Osteocyte (in vitro differentiated cells): ENCODE measurements at regions not wholly inside any gene's neighbourhood (a gene's known extent, or its start where the extent isn't known, plus 50 kb on each side); places are given as distances from the start of the nearest gene placed in this dataset.

ENCODE experiments used
- DNase-seq: peaks from one replicate; pipeline ENCODE4 v3.0.0; 2021; ENCODE audit warnings: mixed read lengths; ENCODE audit not compliant: unreplicated experiment; ENCODE audit errors: extremely low spot score
- H3K27ac Mint-ChIP-seq: one replicate; pipeline ENCODE4 v1.8.0; 2021; ENCODE audit warnings: mild to moderate bottlenecking, mixed read lengths; ENCODE audit not compliant: unreplicated experiment
- H3K27me3 Mint-ChIP-seq: one replicate; pipeline ENCODE4 v1.8.0; 2021; ENCODE audit warnings: mixed read lengths; ENCODE audit not compliant: unreplicated experiment
- H3K36me3 Mint-ChIP-seq: one replicate; pipeline ENCODE4 v1.8.0; 2021; ENCODE audit warnings: mixed read lengths; ENCODE audit not compliant: unreplicated experiment
- H3K4me1 Mint-ChIP-seq: one replicate; pipeline ENCODE4 v1.8.0; 2021; ENCODE audit warnings: mixed read lengths; ENCODE audit not compliant: unreplicated experiment
- H3K4me3 Mint-ChIP-seq: one replicate; pipeline ENCODE4 v1.8.0; 2021; ENCODE audit warnings: mild to moderate bottlenecking, moderate library complexity, mixed read lengths; ENCODE audit not compliant: unreplicated experiment
- H3K9me3 Mint-ChIP-seq: one replicate; pipeline ENCODE4 v1.8.0; 2021; ENCODE audit warnings: mixed read lengths; ENCODE audit not compliant: unreplicated experiment
- CTCF ChIP-seq: fragments of 200-600 bp; sonication (generic); IDR thresholded peaks from 2 replicates; pipeline ENCODE4 v1.5.0; 2021; ENCODE audit warnings: antibody characterized with exemption, mild to moderate bottlenecking, moderate library complexity

GRCh38 chr2:126792993-126793392 lies 105.7 kb upstream of the TEX51 start:
- Mint-ChIP-seq H3K9me3 (no peaks in the 10 kb centered on the region), H3K4me1 (no peaks in the 10 kb centered on the region), H3K36me3 (no peaks in the 10 kb centered on the region), H3K4me3 (no peak overlapping the region), H3K27me3 (peaks cover 17% of the 10 kb centered on the region), H3K27ac (no peak overlapping the region)
- no peak for TF ChIP-seq CTCF
- DNase-seq, result peak; percentile 51

- no peak overlapping the region for H3K4me3 Mint-ChIP-seq
These were observed 104.6 kb upstream of the TEX51 start for GRCh38 chr2:126793885-126794613.

GRCh38 chr2:126795656-126796055 lies 103.0 kb upstream of the TEX51 start:
- TF ChIP-seq CTCF, result no peak
- no peak overlapping the region for H3K27ac Mint-ChIP-seq
- H3K9me3 Mint-ChIP-seq, result no peaks in the 10 kb centered on the region
- H3K36me3 Mint-ChIP-seq, result no peaks in the 10 kb centered on the region
- peak; percentile 68 for DNase-seq
- H3K27me3 Mint-ChIP-seq, result peaks cover 19% of the 10 kb centered on the region
- no peaks in the 10 kb centered on the region for H3K4me1 Mint-ChIP-seq
- no peak overlapping the region for H3K4me3 Mint-ChIP-seq

More at GRCh38 chr2:126793885-126794613, 104.6 kb upstream of the TEX51 start:
- TF ChIP-seq CTCF, result no peak
- H3K9me3 Mint-ChIP-seq, result no peaks in the 10 kb centered on the region
- peaks cover 17% of the 10 kb centered on the region for H3K27me3 Mint-ChIP-seq
- no peaks in the 10 kb centered on the region for H3K4me1 Mint-ChIP-seq
- H3K27ac Mint-ChIP-seq, result no peak overlapping the region
- no peaks in the 10 kb centered on the region for H3K36me3 Mint-ChIP-seq
- peak; percentile 30 for DNase-seq

GRCh38 chr2:126796931-126797621 lies 101.6 kb upstream of the TEX51 start:
- no peaks in the 10 kb centered on the region for H3K36me3 Mint-ChIP-seq
- H3K27me3 Mint-ChIP-seq, result peaks cover 19% of the 10 kb centered on the region

More at GRCh38 chr2:126796931-126797621, 101.6 kb upstream of the TEX51 start:
- H3K9me3 Mint-ChIP-seq, result no peaks in the 10 kb centered on the region
- no peak overlapping the region for H3K27ac Mint-ChIP-seq
- H3K4me1 Mint-ChIP-seq, result no peaks in the 10 kb centered on the region
- peak; percentile 82 for DNase-seq
- no peak overlapping the region for H3K4me3 Mint-ChIP-seq
- no peak for TF ChIP-seq CTCF
